OCI-LY3 (cell line): ENCODE measurements at regions not wholly inside any gene's neighbourhood (a gene's known extent, or its start where the extent isn't known, plus 50 kb on each side); places are given as distances from the start of the nearest gene placed in this dataset.

Source experiments
- CTCF ChIP-seq: fragments of 200-600, 300-600 bp; sonication (generic); IDR thresholded peaks from 2 replicates; pipeline ENCODE4 v1.5.1; 2014; ENCODE audit warnings: antibody characterized with exemption, low read length, low read depth
- EZH2phosphoT487 ChIP-seq: fragments of 200-600 bp; shearing (Covaris generic); IDR thresholded peaks from 2 replicates; pipeline ENCODE4 v1.6.1; 2018; ENCODE audit warnings: antibody characterized with exemption, mixed run types, low read depth

- no peak for TF ChIP-seq EZH2phosphoT487
- TF ChIP-seq CTCF, result no peak
These were observed 104.9 kb upstream of the MBL2 start for GRCh38 chr10:52877451-52877850.
